H1 (cell line): ENCODE measurements at regions not wholly inside any gene's neighbourhood (a gene's known extent, or its start where the extent isn't known, plus 50 kb on each side); places are given as distances from the start of the nearest gene placed in this dataset.

Source experiments
- CTCF ChIA-PET: fragments of 300-600 bp; sonication (Branson Sonifier 250); formaldehyde crosslinking; loops from one replicate; lab custom pipeline; 2021; ENCODE audit not compliant: partially characterized antibody; lab: Charles Lee
- POLR2A ChIA-PET: fragments of 300-600 bp; sonication (Branson Sonifier 250); formaldehyde crosslinking; loops from one replicate; lab custom pipeline; 2021; ENCODE audit warnings: inconsistent platforms; ENCODE audit not compliant: partially characterized antibody; lab: Charles Lee
- DNase-seq, 2 experiments: peaks; one replicate each; pipeline versions ENCODE4 v3.0.0 to v3.0.0-alpha.2; 2010 to 2022; ENCODE audit warnings: low spot score in 2 of 2, low read depth in 1 of 2, mixed read lengths in 1 of 2
- FAIRE-seq: peaks from 2 replicates; lab custom pipeline; 2011; peaks lifted over from hg19 to GRCh38; lab: Jason Lieb, UNC
- H2AFZ ChIP-seq: 2 replicates; pipeline ENCODE4 v1.8.1; 2012; ENCODE audit warnings: low read length, inconsistent platforms
- H2AK5ac ChIP-seq: 2 replicates; pipeline ENCODE4 v1.6.1; 2013; ENCODE audit warnings: low read depth, low read length
- H2BK120ac ChIP-seq: replicated peaks from 2 replicates; pipeline ENCODE3; 2013; ENCODE audit warnings: low read depth, low read length, inconsistent platforms
- H2BK12ac ChIP-seq: 2 replicates; pipeline ENCODE4 v1.6.1; 2013; ENCODE audit warnings: low read depth, low read length
- H2BK15ac ChIP-seq: 2 replicates; pipeline ENCODE4 v1.6.1; 2013; ENCODE audit warnings: low read length
- H2BK20ac ChIP-seq: 2 replicates; pipeline ENCODE4 v1.6.1; 2013; ENCODE audit warnings: low read length
- H2BK5ac ChIP-seq: 2 replicates; pipeline ENCODE4 v1.6.1; 2013; ENCODE audit warnings: low read depth, low read length
- H3K14ac ChIP-seq: 2 replicates; pipeline ENCODE4 v1.6.1; 2013; ENCODE audit warnings: inconsistent platforms; ENCODE audit not compliant: insufficient read length
- H3K18ac ChIP-seq: 2 replicates; pipeline ENCODE4 v1.6.1; 2013; ENCODE audit warnings: low read length; ENCODE audit errors: extremely low read depth
- H3K23ac ChIP-seq: 2 replicates; pipeline ENCODE4 v1.6.1; 2013; ENCODE audit warnings: inconsistent platforms; ENCODE audit not compliant: insufficient read length
- H3K23me2 ChIP-seq: 2 replicates; pipeline ENCODE4 v1.6.1; 2013; ENCODE audit warnings: low read depth, low read length
- H3K27ac ChIP-seq: 2 replicates; pipeline ENCODE4 v1.6.1; 2011; ENCODE audit warnings: low read depth, low read length, inconsistent platforms
- H3K27me3 ChIP-seq, 4 experiments: replicated peaks in 1 of 4; 1 replicate in 1 of 4; 2 replicates in 3 of 4; pipeline versions ENCODE4 v1.6.1 to v1.8.1; 2011 to 2013; ENCODE audit warnings: low read length in 3 of 4, mild to moderate bottlenecking in 3 of 4, inconsistent platforms in 2 of 4, mixed read lengths in 2 of 4, moderate library complexity in 1 of 4; ENCODE audit not compliant: control insufficient read depth in 3 of 4, insufficient read depth in 3 of 4; ENCODE audit errors: extremely low read depth in 1 of 4
- H3K36me3 ChIP-seq, 4 experiments: 2 replicates each; pipeline versions ENCODE4 v1.6.1 to v1.8.1; 2011 to 2013; ENCODE audit warnings: mild to moderate bottlenecking in 4 of 4, low read length in 3 of 4, moderate library complexity in 2 of 4, control low read depth in 1 of 4, inconsistent platforms in 1 of 4; ENCODE audit not compliant: insufficient read depth in 4 of 4, control insufficient read depth in 2 of 4
- H3K4ac ChIP-seq: replicated peaks from 2 replicates; pipeline ENCODE3; 2013; ENCODE audit warnings: low read length, low read depth, mixed read lengths, inconsistent platforms; ENCODE audit not compliant: insufficient read length
- H3K4me1 ChIP-seq, 4 experiments: replicated peaks in 1 of 4; 1 replicate in 1 of 4; 2 replicates in 3 of 4; pipeline versions ENCODE4 v1.6.1 to v1.8.1; 2011 to 2013; ENCODE audit warnings: low read length in 3 of 4, inconsistent platforms in 2 of 4, mixed read lengths in 1 of 4; ENCODE audit not compliant: insufficient read depth in 4 of 4, control insufficient read depth in 3 of 4
- H3K4me2 ChIP-seq, 2 experiments: 2 replicates each; pipeline versions ENCODE4 v1.6.1 to v1.8.1; 2011 to 2013; ENCODE audit warnings: low read depth in 2 of 2, low read length in 2 of 2, control low read depth in 1 of 2, inconsistent platforms in 1 of 2, mild to moderate bottlenecking in 1 of 2; ENCODE audit not compliant: insufficient read depth in 1 of 2
- H3K4me3 ChIP-seq, 4 experiments: fragments of 200-600, 300-600 bp in 1 of 4; sonication (generic), shearing (Covaris generic), sonication (Bioruptor Twin) in 1 of 4; 2 replicates each; pipeline versions ENCODE4 v1.5.1 to v1.8.1; 2011 to 2016; ENCODE audit warnings: low read length in 4 of 4, low read depth in 3 of 4, control low read depth in 2 of 4, inconsistent platforms in 2 of 4, mild to moderate bottlenecking in 2 of 4, mixed read lengths in 1 of 4, moderate library complexity in 1 of 4; ENCODE audit not compliant: insufficient read depth in 2 of 4; ENCODE audit errors: extremely low read depth in 1 of 4
- H3K56ac ChIP-seq: replicated peaks from 2 replicates; pipeline ENCODE3; 2013; ENCODE audit warnings: low read depth, mild to moderate bottlenecking, mixed read lengths, low read length, inconsistent platforms; ENCODE audit not compliant: insufficient read length
- H3K79me1 ChIP-seq: 2 replicates; pipeline ENCODE4 v1.6.1; 2013; ENCODE audit warnings: low read depth, low read length, control low read depth
- H3K79me2 ChIP-seq, 2 experiments: 2 replicates each; pipeline versions ENCODE4 v1.6.1 to v1.8.1; 2012 to 2013; ENCODE audit warnings: low read length in 2 of 2, mild to moderate bottlenecking in 2 of 2, inconsistent platforms in 1 of 2; ENCODE audit not compliant: insufficient read depth in 2 of 2, control insufficient read depth in 1 of 2
- H3K9ac ChIP-seq, 4 experiments: replicated peaks in 1 of 4; 1 replicate in 1 of 4; 2 replicates in 3 of 4; pipeline versions ENCODE4 v1.6.1 to v1.8.1; 2011 to 2013; ENCODE audit warnings: low read depth in 3 of 4, low read length in 3 of 4, control low read depth in 2 of 4, mild to moderate bottlenecking in 2 of 4, moderate library complexity in 2 of 4, inconsistent platforms in 1 of 4; ENCODE audit errors: extremely low read depth in 1 of 4
- H3K9me3 ChIP-seq, 2 experiments: 2 replicates each; pipeline versions ENCODE4 v1.6.1 to v1.8.1; 2012 to 2013; ENCODE audit warnings: mild to moderate bottlenecking in 2 of 2, moderate library complexity in 2 of 2, control low read depth in 1 of 2, inconsistent platforms in 1 of 2, low read depth in 1 of 2, low read length in 1 of 2, mixed read lengths in 1 of 2; ENCODE audit not compliant: insufficient read depth in 2 of 2
- H4K20me1 ChIP-seq, 2 experiments: replicated peaks in 1 of 2; 2 replicates each; pipeline versions ENCODE3 to v1.8.1; 2011 to 2013; ENCODE audit warnings: inconsistent platforms in 2 of 2, low read length in 2 of 2, mild to moderate bottlenecking in 1 of 2; ENCODE audit not compliant: insufficient read depth in 2 of 2, control insufficient read depth in 1 of 2
- H4K5ac ChIP-seq: 2 replicates; pipeline ENCODE4 v1.6.1; 2013; ENCODE audit warnings: low read length, low read depth, mixed read lengths, inconsistent platforms; ENCODE audit not compliant: insufficient read length
- H4K8ac ChIP-seq: 2 replicates; pipeline ENCODE4 v1.8.0; 2013; ENCODE audit warnings: mild to moderate bottlenecking, moderate library complexity, low read length, inconsistent platforms; ENCODE audit not compliant: insufficient read depth; ENCODE audit errors: extremely low read depth
- H4K91ac ChIP-seq: replicated peaks from 2 replicates; pipeline ENCODE3; 2013; ENCODE audit warnings: low read length, mixed read lengths, inconsistent platforms; ENCODE audit not compliant: insufficient read length
- WGBS, 2 experiments: shearing (Covaris generic) in 1 of 2; methylation state at CpG; one replicate each; pipeline versions ENCODE4 v1.1.6 to v1.1.7; 2013 to 2015; ENCODE audit warnings: low lambda C conversion rate in 2 of 2, mixed read lengths in 2 of 2, inconsistent platforms in 1 of 2, low coverage in 1 of 2, missing lambda C conversion rate in 1 of 2; ENCODE audit not compliant: insufficient replicate concordance in 2 of 2, insufficient coverage in 1 of 2, insufficient read length in 1 of 2; ENCODE audit errors: extremely low coverage in 1 of 2, missing lambda C conversion rate in 1 of 2; 5-methylcytosine and 5-hydroxymethylcytosine counted together

GRCh38 chr12:132393991-132394949, 64.9 kb upstream of the GALNT9 start:
- Histone ChIP-seq H4K8ac (peak overlapping the region; percentile 82; the same call in 1 of the 2 replicates), H3K27ac (no peak overlapping the region), H3K4me2 (no peak overlapping the region), H3K36me3 (no peaks in the 10 kb centered on the region), H3K4me1 (peaks cover 0 to 24% (median 17%) of the 10 kb centered on the region in 4 experiments; a peak in 6 of 7 replicates), H3K56ac (no peak overlapping the region), H4K91ac (peak overlapping the region; percentile 61), H3K9me3 (no peaks in the 10 kb centered on the region; a peak in 1 of 4 replicates), H2BK5ac (no peak overlapping the region), H2BK15ac (no peak overlapping the region), H3K23ac (no peak overlapping the region), H2BK20ac (no peak overlapping the region), H3K9ac (no peak overlapping the region), H4K20me1 (no peaks in the 10 kb centered on the region), H2BK120ac (peak overlapping the region; percentile 50), H3K14ac (no peak overlapping the region), H3K79me1 (0 out of 2 replicates have a peak, but pooled peaks cover 2% of the 10 kb centered on the region), H2AK5ac (peak overlapping the region; percentile 17; the same call in 1 of the 2 replicates), H3K18ac (no peak overlapping the region), H3K23me2 (0 out of 2 replicates have a peak, but pooled peaks cover 1% of the 10 kb centered on the region), H3K79me2 (no peaks in the 10 kb centered on the region), H3K4ac (no peak overlapping the region), H4K5ac (no peak overlapping the region), H2BK12ac (no peak overlapping the region), H2AFZ (no peak overlapping the region), H3K4me3 (no peak overlapping the region), H3K27me3 (peaks cover 0 to 30% (median 20%) of the 10 kb centered on the region in 4 experiments; a peak in 6 of 7 replicates)
- POLR2A ChIA-PET, result no interaction called here
- peak; percentile 58 for FAIRE-seq
- no peak for DNase-seq
- CTCF ChIA-PET, result interaction anchor here (0.6 to 4.7 kb wide), 3 partner anchors 20 to 156 kb away, joined by 3 to 23 read pairs (median 4); no protein-coding TSS in a partner anchor
- 76% methylated on average over 36 of the region's 36 CpGs; no CpG with 5 or more reads in 1 of the 2 experiments for WGBS, 2 experiments
